DND-41 (cell line): ENCODE measurements at regions not wholly inside any gene's neighbourhood (a gene's known extent, or its start where the extent isn't known, plus 50 kb on each side); places are given as distances from the start of the nearest gene placed in this dataset.

Experiments
- ATAC-seq: fragments of 200-7000 bp; cut with Tn5 transposase; 3 replicates; pipeline ENCODE4 v1.9.1; 2021; ENCODE audit warnings: low read depth; ENCODE audit not compliant: insufficient read depth
- DNase-seq: peaks from one replicate; pipeline ENCODE4 v3.0.0-alpha.2; 2020
- H2AFZ ChIP-seq: 2 replicates; pipeline ENCODE4 v1.6.0; 2012; ENCODE audit warnings: low read depth, low read length
- H3K27ac ChIP-seq: 2 replicates; pipeline ENCODE4 v1.5.1; 2012; ENCODE audit warnings: low read length, inconsistent platforms
- H3K27me3 ChIP-seq: fragments of 200-600 bp; sonication (generic); 2 replicates; pipeline ENCODE4 v1.6.0; 2012; ENCODE audit warnings: low read length, mild to moderate bottlenecking, inconsistent platforms; ENCODE audit not compliant: insufficient read depth, poor library complexity
- H3K36me3 ChIP-seq: 2 replicates; pipeline ENCODE4 v1.5.1; 2012; ENCODE audit warnings: low read length, inconsistent platforms; ENCODE audit not compliant: insufficient read depth
- H3K4me1 ChIP-seq: 2 replicates; pipeline ENCODE4 v1.5.1; 2012; ENCODE audit warnings: mild to moderate bottlenecking, low read length; ENCODE audit not compliant: insufficient read depth
- H3K4me2 ChIP-seq: 2 replicates; pipeline ENCODE4 v1.6.0; 2012; ENCODE audit warnings: mild to moderate bottlenecking, moderate library complexity, low read length, inconsistent platforms; ENCODE audit not compliant: insufficient read depth
- H3K4me3 ChIP-seq, 2 experiments: fragments of 200-600 bp in 1 of 2; shearing (Covaris generic) in 1 of 2; 2 replicates each; pipeline ENCODE4 v1.5.1; 2012 to 2016; ENCODE audit warnings: inconsistent platforms in 2 of 2, low read length in 2 of 2, mild to moderate bottlenecking in 2 of 2, low read depth in 1 of 2, moderate library complexity in 1 of 2
- H3K79me2 ChIP-seq: 2 replicates; pipeline ENCODE4 v1.6.0; 2012; ENCODE audit warnings: low read length, inconsistent platforms; ENCODE audit not compliant: insufficient read depth
- H3K9ac ChIP-seq: 2 replicates; pipeline ENCODE4 v1.6.0; 2012; ENCODE audit warnings: low read depth, mild to moderate bottlenecking, inconsistent platforms, low read length, moderate library complexity
- H3K9me3 ChIP-seq: 2 replicates; pipeline ENCODE4 v1.5.1; 2012; ENCODE audit warnings: low read length, moderate library complexity, mild to moderate bottlenecking, inconsistent platforms; ENCODE audit not compliant: insufficient read depth, severe bottlenecking
- H4K20me1 ChIP-seq: 2 replicates; pipeline ENCODE4 v1.6.0; 2012; ENCODE audit warnings: low read length; ENCODE audit not compliant: insufficient read depth
- CTCF ChIP-seq: IDR thresholded peaks from 2 replicates; pipeline ENCODE4 v1.5.1; 2012; ENCODE audit warnings: borderline replicate concordance, low read length, moderate library complexity, mild to moderate bottlenecking; ENCODE audit not compliant: poor library complexity, severe bottlenecking; ENCODE audit errors: extremely low read depth
- EZH2 ChIP-seq: IDR thresholded peaks from 3 replicates; pipeline ENCODE4 v1.6.1; 2012; ENCODE audit warnings: borderline replicate concordance, low read depth, mild to moderate bottlenecking, moderate library complexity, low read length, inconsistent platforms; ENCODE audit not compliant: severe bottlenecking

GRCh38 chr5:34597034-34598027 lies 58.8 kb upstream of the RAI14 start:
- DNase-seq, result no peak
- no peak for ATAC-seq
- Histone ChIP-seq H3K9me3 (no peaks in the 10 kb centered on the region), H3K9ac (no peak overlapping the region), H2AFZ (no peak overlapping the region), H3K27ac (no peak overlapping the region), H4K20me1 (no peaks in the 10 kb centered on the region), H3K4me1 (no peaks in the 10 kb centered on the region), H3K27me3 (no peaks in the 10 kb centered on the region), H3K36me3 (no peaks in the 10 kb centered on the region), H3K4me3 (no peak overlapping the region), H3K4me2 (no peak overlapping the region), H3K79me2 (no peaks in the 10 kb centered on the region)
- TF ChIP-seq CTCF (no peak), EZH2 (no peak)

- TF ChIP-seq CTCF (no peak), EZH2 (no peak)
- H4K20me1 ChIP-seq, result no peaks in the 10 kb centered on the region
- no peak overlapping the region for H3K4me2 ChIP-seq
- no peak overlapping the region for H2AFZ ChIP-seq
- DNase-seq (no peak), ATAC-seq (no peak)
- H3K4me3 ChIP-seq, result no peak overlapping the region
- no peaks in the 10 kb centered on the region for H3K9me3 ChIP-seq
- no peak overlapping the region for H3K27ac ChIP-seq
- no peaks in the 10 kb centered on the region for H3K4me1 ChIP-seq
- H3K79me2 ChIP-seq, result no peaks in the 10 kb centered on the region
- H3K9ac ChIP-seq, result no peak overlapping the region
- no peaks in the 10 kb centered on the region for H3K36me3 ChIP-seq
- no peaks in the 10 kb centered on the region for H3K27me3 ChIP-seq
Measured at GRCh38 chr5:34598177-34598794, 57.8 kb upstream of the RAI14 start.

- no peak for ATAC-seq
- no peak overlapping the region for H3K4me2 ChIP-seq
- H3K27ac ChIP-seq, result no peak overlapping the region
Measured at GRCh38 chr5:34599471-34600117, 56.5 kb upstream of the RAI14 start.

More at GRCh38 chr5:34599471-34600117, 56.5 kb upstream of the RAI14 start:
- Histone ChIP-seq H2AFZ (no peak overlapping the region), H4K20me1 (no peaks in the 10 kb centered on the region), H3K9me3 (no peaks in the 10 kb centered on the region), H3K9ac (no peak overlapping the region), H3K4me1 (no peaks in the 10 kb centered on the region), H3K27me3 (no peaks in the 10 kb centered on the region), H3K79me2 (no peaks in the 10 kb centered on the region), H3K36me3 (no peaks in the 10 kb centered on the region), H3K4me3 (no peak overlapping the region)
- DNase-seq, result no peak
- TF ChIP-seq EZH2 (no peak), CTCF (no peak)
